Mesenchymal stem cell (in vitro differentiated cells and primary cell): ENCODE measurements at regions not wholly inside any gene's neighbourhood (a gene's known extent, or its start where the extent isn't known, plus 50 kb on each side); places are given as distances from the start of the nearest gene placed in this dataset.

ENCODE experiments used
- DNase-seq: peaks from one replicate; pipeline ENCODE4 v3.0.0-alpha.2; 2013
- H2AFZ ChIP-seq: one replicate; pipeline ENCODE4 v1.6.1; 2013; ENCODE audit warnings: low read depth, mild to moderate bottlenecking, control low read depth, inconsistent platforms, low read length, moderate library complexity
- H2AK5ac ChIP-seq: 2 replicates; pipeline ENCODE4 v1.6.1; 2013; ENCODE audit warnings: low read length, moderate library complexity, mild to moderate bottlenecking, inconsistent platforms; ENCODE audit not compliant: severe bottlenecking
- H2BK120ac ChIP-seq: one replicate; pipeline ENCODE4 v1.6.1; 2013; ENCODE audit warnings: low read depth, mild to moderate bottlenecking, inconsistent platforms, low read length, moderate library complexity
- H2BK12ac ChIP-seq, 2 experiments: one replicate each; pipeline ENCODE4 v1.6.1; 2013; ENCODE audit warnings: inconsistent platforms in 2 of 2, low read length in 2 of 2, mild to moderate bottlenecking in 2 of 2, moderate library complexity in 2 of 2, control low read depth in 1 of 2
- H2BK15ac ChIP-seq: one replicate; pipeline ENCODE4 v1.6.1; 2013; ENCODE audit warnings: mild to moderate bottlenecking, low read depth, inconsistent platforms; ENCODE audit not compliant: poor library complexity, severe bottlenecking
- H2BK5ac ChIP-seq: 2 replicates; pipeline ENCODE4 v1.6.1; 2013; ENCODE audit warnings: low read depth, mild to moderate bottlenecking, low read length, control low read depth, inconsistent platforms; ENCODE audit not compliant: poor library complexity, severe bottlenecking
- H3K14ac ChIP-seq, 2 experiments: one replicate each; pipeline ENCODE4 v1.6.1; 2013; ENCODE audit warnings: inconsistent platforms in 2 of 2, low read length in 2 of 2, control low read depth in 1 of 2, mild to moderate bottlenecking in 1 of 2, moderate library complexity in 1 of 2
- H3K18ac ChIP-seq, 2 experiments: one replicate each; pipeline ENCODE4 v1.6.1; 2013; ENCODE audit warnings: inconsistent platforms in 2 of 2, low read length in 2 of 2, control low read depth in 1 of 2, low read depth in 1 of 2, mild to moderate bottlenecking in 1 of 2
- H3K23ac ChIP-seq, 2 experiments: one replicate each; pipeline ENCODE4 v1.6.1; 2013; ENCODE audit warnings: inconsistent platforms in 2 of 2, low read length in 2 of 2, mild to moderate bottlenecking in 2 of 2, moderate library complexity in 2 of 2, control low read depth in 1 of 2
- H3K27ac ChIP-seq: 2 replicates; pipeline ENCODE4 v1.5.1; 2013; ENCODE audit warnings: mild to moderate bottlenecking, moderate library complexity, low read length, control low read depth, inconsistent platforms; ENCODE audit not compliant: poor library complexity, severe bottlenecking
- H3K27me3 ChIP-seq, 2 experiments: 2 replicates each; pipeline versions ENCODE4 v1.6.1 to v1.7.0; 2013; ENCODE audit warnings: low read length in 2 of 2, mild to moderate bottlenecking in 2 of 2, moderate library complexity in 2 of 2, control low read depth in 1 of 2, inconsistent platforms in 1 of 2; ENCODE audit not compliant: control insufficient read depth in 1 of 2, insufficient read depth in 1 of 2
- H3K36me3 ChIP-seq, 2 experiments: 2 replicates each; pipeline versions ENCODE4 v1.6.1 to v1.7.0; 2013; ENCODE audit warnings: low read length in 2 of 2, control low read depth in 1 of 2, inconsistent platforms in 1 of 2, low read depth in 1 of 2, mild to moderate bottlenecking in 1 of 2; ENCODE audit not compliant: insufficient read depth in 2 of 2, control insufficient read depth in 1 of 2
- H3K4ac ChIP-seq, 2 experiments: one replicate each; pipeline ENCODE4 v1.6.1; 2013; ENCODE audit warnings: inconsistent platforms in 2 of 2, low read length in 2 of 2, mild to moderate bottlenecking in 2 of 2, moderate library complexity in 2 of 2, control low read depth in 1 of 2, low read depth in 1 of 2
- H3K4me1 ChIP-seq: 2 replicates; pipeline ENCODE4 v1.6.1; 2013; ENCODE audit warnings: low read depth, low read length, control low read depth; ENCODE audit not compliant: control insufficient read depth, insufficient read depth
- H3K4me2 ChIP-seq: 2 replicates; pipeline ENCODE4 v1.6.1; 2013; ENCODE audit warnings: low read length, mild to moderate bottlenecking, inconsistent platforms; ENCODE audit not compliant: poor library complexity, severe bottlenecking
- H3K4me3 ChIP-seq, 2 experiments: 2 replicates each; pipeline versions ENCODE4 v1.5.1 to v1.7.0; 2013; ENCODE audit warnings: low read length in 2 of 2, mild to moderate bottlenecking in 2 of 2, control low read depth in 1 of 2, low read depth in 1 of 2; ENCODE audit not compliant: insufficient read depth in 1 of 2
- H3K79me1 ChIP-seq: replicated peaks from 2 replicates; pipeline ENCODE4 v1.6.1; 2013; ENCODE audit warnings: mild to moderate bottlenecking, control low read depth, low read length, inconsistent platforms; ENCODE audit not compliant: poor library complexity, severe bottlenecking
- H3K9ac ChIP-seq: 2 replicates; pipeline ENCODE4 v1.7.0; 2013; ENCODE audit warnings: mild to moderate bottlenecking, low read length, moderate library complexity
- H3K9me3 ChIP-seq: 2 replicates; pipeline ENCODE4 v1.7.0; 2013; ENCODE audit warnings: mild to moderate bottlenecking, low read length; ENCODE audit not compliant: control insufficient read depth
- H4K8ac ChIP-seq: one replicate; pipeline ENCODE4 v1.6.1; 2013; ENCODE audit warnings: inconsistent platforms, mild to moderate bottlenecking, low read length, moderate library complexity
- H4K91ac ChIP-seq: one replicate; pipeline ENCODE4 v1.6.1; 2013; ENCODE audit warnings: mild to moderate bottlenecking, low read length, inconsistent platforms
- WGBS: methylation state at CpG from one replicate; pipeline ENCODE4 v1.1.7; 2013; ENCODE audit warnings: mixed read lengths; 5-methylcytosine and 5-hydroxymethylcytosine counted together

DNA sequence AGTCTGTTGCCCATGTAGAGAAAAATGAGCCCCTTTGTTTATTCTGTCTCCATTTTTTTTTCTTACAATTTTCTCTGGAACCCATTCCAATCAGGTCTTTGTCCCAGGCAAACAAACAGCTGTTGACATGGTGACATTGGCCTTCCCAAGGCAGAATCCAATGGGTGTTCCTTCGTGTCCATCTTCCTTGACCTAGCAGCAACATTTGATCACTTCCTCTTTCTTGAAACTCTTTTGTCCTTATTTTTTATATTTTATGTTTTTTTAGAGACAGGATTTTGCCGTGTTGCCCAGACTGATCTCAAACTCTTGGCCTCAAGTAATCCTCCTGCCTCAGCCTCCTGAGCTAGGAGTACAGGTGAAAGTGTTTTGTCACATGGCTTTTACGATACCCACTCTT, 65.4 kb upstream of the CACNA1E start:
- Histone ChIP-seq H3K18ac (no peak overlapping the region), H3K36me3 (no peaks in the 10 kb centered on the region), H3K9ac (no peak overlapping the region), H3K9me3 (no peaks in the 10 kb centered on the region), H3K79me1 (no peaks in the 10 kb centered on the region), H3K27me3 (peaks cover 0 to 14% of the 10 kb centered on the region in 2 experiments), H2BK12ac (no peak overlapping the region), H2BK15ac (no peak overlapping the region), H3K14ac (no peak overlapping the region), H3K23ac (no peak overlapping the region), H3K4me1 (no peaks in the 10 kb centered on the region), H3K4me3 (no peak overlapping the region), H2AFZ (no peak overlapping the region), H3K4ac (no peak overlapping the region), H2AK5ac (no peak overlapping the region), H4K91ac (no peak overlapping the region), H2BK120ac (no peak overlapping the region), H3K27ac (no peak overlapping the region), H3K4me2 (no peak overlapping the region), H4K8ac (no peak overlapping the region), H2BK5ac (no peak overlapping the region)
- 74% methylated on average over 2 of the region's 3 CpGs for WGBS
- no peak for DNase-seq

DNA sequence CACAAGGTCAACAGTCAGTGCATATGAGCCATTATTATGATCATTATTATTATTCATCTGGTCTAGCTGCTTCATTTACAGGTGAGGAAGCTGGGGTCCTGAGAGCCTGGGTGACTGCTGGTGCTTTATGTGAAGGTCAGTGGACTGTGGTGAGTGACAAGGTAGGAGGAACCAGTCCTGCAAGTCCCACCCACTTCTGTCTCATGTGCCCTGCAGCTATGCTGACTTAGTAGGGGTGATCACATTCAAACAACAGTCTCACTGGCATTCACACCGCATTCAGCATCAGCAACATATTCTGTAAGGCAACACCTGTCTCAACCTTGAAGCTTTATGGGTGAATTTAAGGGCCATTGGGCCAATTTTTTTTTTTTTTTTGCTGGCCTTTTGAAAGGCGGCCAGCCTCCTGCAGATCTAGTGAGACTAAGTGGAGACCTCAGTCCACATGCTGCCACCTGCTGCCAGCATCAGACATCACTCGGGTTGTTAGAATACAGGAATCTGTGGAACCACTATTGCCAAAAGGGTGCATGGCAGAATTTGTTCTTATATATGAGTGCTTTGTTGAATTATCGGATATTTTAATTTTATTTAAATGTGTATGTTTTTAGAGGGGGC, 59.9 kb upstream of the CACNA1E start:
- no peak overlapping the region for H3K4me3 ChIP-seq
- no peak overlapping the region for H4K8ac ChIP-seq
- H3K9me3 ChIP-seq, result no peaks in the 10 kb centered on the region
- H3K36me3 ChIP-seq, result no peaks in the 10 kb centered on the region
- no peak overlapping the region for H3K4me2 ChIP-seq
- H2BK15ac ChIP-seq, result no peak overlapping the region
- no peak overlapping the region for H2BK120ac ChIP-seq
- no peak overlapping the region for H3K4ac ChIP-seq
- H3K4me1 ChIP-seq, result no peaks in the 10 kb centered on the region
- H2AK5ac ChIP-seq, result no peak overlapping the region
- H3K79me1 ChIP-seq, result no peaks in the 10 kb centered on the region
- no peak overlapping the region for H2BK12ac ChIP-seq
- H4K91ac ChIP-seq, result no peak overlapping the region
- H3K27me3 ChIP-seq, result peaks cover 4 to 16% of the 10 kb centered on the region in 2 experiments
- H3K9ac ChIP-seq, result no peak overlapping the region
- H3K27ac ChIP-seq, result no peak overlapping the region
- WGBS, result 51% methylated on average over 4 of the region's 4 CpGs
- no peak overlapping the region for H3K23ac ChIP-seq
- peak; percentile 3 for DNase-seq
- H2BK5ac ChIP-seq, result no peak overlapping the region
- no peak overlapping the region for H2AFZ ChIP-seq
- H3K18ac ChIP-seq, result no peak overlapping the region
- H3K14ac ChIP-seq, result no peak overlapping the region

DNA sequence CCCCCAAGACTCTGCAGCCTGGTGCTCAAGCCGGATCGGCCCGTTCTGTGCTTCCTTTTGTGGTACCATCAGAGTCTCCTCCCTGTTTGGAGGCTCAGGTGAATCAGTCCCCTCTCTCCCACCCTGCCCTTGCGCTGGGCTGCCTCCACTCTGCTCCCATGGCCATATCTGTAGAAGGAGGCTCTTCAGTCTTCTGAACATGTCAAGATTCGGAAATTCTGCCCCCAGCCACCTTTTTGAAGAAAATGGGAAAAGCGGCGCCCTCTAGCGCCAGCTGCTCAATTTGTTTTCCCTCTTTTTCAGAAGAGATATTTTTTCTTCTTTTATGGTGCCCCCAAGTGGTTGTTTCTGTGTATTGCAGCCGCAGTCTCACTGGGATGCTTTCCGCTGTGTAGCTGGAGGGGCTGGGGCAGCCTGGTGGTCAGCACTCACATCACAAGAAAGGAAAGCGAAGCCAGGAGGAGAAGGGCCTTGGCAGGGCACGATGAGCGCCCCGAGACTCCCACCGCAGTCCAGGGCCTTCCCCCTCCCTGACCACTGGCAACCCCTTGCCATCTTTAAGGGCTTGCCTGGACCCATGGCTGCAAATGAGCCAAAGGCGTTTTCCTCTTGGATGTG, 58.4 kb upstream of the CACNA1E start:
- H3K23ac ChIP-seq, result no peak overlapping the region
- no peak overlapping the region for H2AFZ ChIP-seq
- peaks cover 4 to 22% of the 10 kb centered on the region in 2 experiments for H3K27me3 ChIP-seq
- no peak overlapping the region for H3K9ac ChIP-seq
- H2BK5ac ChIP-seq, result no peak overlapping the region
- H2BK12ac ChIP-seq, result no peak overlapping the region
- H3K4me2 ChIP-seq, result no peak overlapping the region
- H3K4ac ChIP-seq, result no peak overlapping the region
- no peak overlapping the region for H4K8ac ChIP-seq
- peak; percentile 59 for DNase-seq
- H3K14ac ChIP-seq, result no peak overlapping the region
- H3K36me3 ChIP-seq, result no peaks in the 10 kb centered on the region
- H3K18ac ChIP-seq, result no peak overlapping the region
- H3K27ac ChIP-seq, result no peak overlapping the region
- H2AK5ac ChIP-seq, result no peak overlapping the region
- WGBS, result 22% methylated on average over 11 of the region's 16 CpGs
- no peak overlapping the region for H2BK15ac ChIP-seq
- H3K9me3 ChIP-seq, result no peaks in the 10 kb centered on the region
- H4K91ac ChIP-seq, result no peak overlapping the region
- no peak overlapping the region for H3K4me3 ChIP-seq
- no peaks in the 10 kb centered on the region for H3K4me1 ChIP-seq
- no peak overlapping the region for H2BK120ac ChIP-seq
- no peaks in the 10 kb centered on the region for H3K79me1 ChIP-seq

DNA sequence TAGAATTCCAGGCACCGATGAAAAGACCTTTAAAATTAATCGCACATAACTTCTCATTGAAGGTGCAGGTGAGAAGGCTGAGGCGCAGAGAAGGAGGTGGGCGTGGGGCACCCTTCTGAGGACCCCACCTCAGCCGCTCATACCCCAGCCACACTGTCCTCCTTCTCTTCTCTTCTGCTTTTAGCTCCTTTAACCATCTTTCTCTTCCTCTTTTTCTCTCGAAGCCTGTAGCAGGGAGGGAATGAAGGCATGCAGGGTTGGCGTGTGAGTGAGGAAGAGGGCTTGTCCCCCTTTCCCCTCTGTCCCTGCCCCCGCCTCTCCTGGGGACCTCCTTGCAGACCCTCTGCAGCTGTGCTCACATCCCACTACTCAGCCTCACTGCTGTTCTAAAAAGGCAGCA, 57.8 kb upstream of the CACNA1E start:
- Histone ChIP-seq H3K4me1 (no peaks in the 10 kb centered on the region), H2BK12ac (no peak overlapping the region), H2BK15ac (no peak overlapping the region), H4K8ac (no peak overlapping the region), H3K9ac (no peak overlapping the region), H2BK5ac (no peak overlapping the region), H2AK5ac (no peak overlapping the region), H3K23ac (no peak overlapping the region), H3K27me3 (peaks cover 4 to 29% of the 10 kb centered on the region in 2 experiments), H3K4me2 (no peak overlapping the region), H3K4me3 (no peak overlapping the region), H3K14ac (no peak overlapping the region), H4K91ac (no peak overlapping the region), H3K79me1 (no peaks in the 10 kb centered on the region), H2BK120ac (no peak overlapping the region), H3K18ac (no peak overlapping the region), H3K36me3 (no peaks in the 10 kb centered on the region), H3K27ac (no peak overlapping the region), H3K9me3 (no peaks in the 10 kb centered on the region), H3K4ac (no peak overlapping the region), H2AFZ (no peak overlapping the region)
- no peak for DNase-seq
- 78% methylated on average over 7 of the region's 8 CpGs for WGBS
